ENCODE measurements at regions not wholly inside any gene's neighbourhood (a gene's known extent, or its start where the extent isn't known, plus 50 kb on each side); places are given as distances from the start of the nearest gene placed in this dataset.
"Not testable (repeated sequence)": the region's sequence is repeated elsewhere in the genome, so short reads cannot be mapped to it uniquely, and the experiment has no call there.

- DNase-seq = no peak
Observed at GRCh38 chr7:55304018-55304762, 60.9 kb upstream of the LANCL2 start.

- no peak for DNase-seq
Observed at GRCh38 chr7:55305135-55305534, 60.0 kb upstream of the LANCL2 start.

- no peak for DNase-seq
Observed at GRCh38 chr7:55306331-55306730, 58.8 kb upstream of the LANCL2 start.

DNA sequence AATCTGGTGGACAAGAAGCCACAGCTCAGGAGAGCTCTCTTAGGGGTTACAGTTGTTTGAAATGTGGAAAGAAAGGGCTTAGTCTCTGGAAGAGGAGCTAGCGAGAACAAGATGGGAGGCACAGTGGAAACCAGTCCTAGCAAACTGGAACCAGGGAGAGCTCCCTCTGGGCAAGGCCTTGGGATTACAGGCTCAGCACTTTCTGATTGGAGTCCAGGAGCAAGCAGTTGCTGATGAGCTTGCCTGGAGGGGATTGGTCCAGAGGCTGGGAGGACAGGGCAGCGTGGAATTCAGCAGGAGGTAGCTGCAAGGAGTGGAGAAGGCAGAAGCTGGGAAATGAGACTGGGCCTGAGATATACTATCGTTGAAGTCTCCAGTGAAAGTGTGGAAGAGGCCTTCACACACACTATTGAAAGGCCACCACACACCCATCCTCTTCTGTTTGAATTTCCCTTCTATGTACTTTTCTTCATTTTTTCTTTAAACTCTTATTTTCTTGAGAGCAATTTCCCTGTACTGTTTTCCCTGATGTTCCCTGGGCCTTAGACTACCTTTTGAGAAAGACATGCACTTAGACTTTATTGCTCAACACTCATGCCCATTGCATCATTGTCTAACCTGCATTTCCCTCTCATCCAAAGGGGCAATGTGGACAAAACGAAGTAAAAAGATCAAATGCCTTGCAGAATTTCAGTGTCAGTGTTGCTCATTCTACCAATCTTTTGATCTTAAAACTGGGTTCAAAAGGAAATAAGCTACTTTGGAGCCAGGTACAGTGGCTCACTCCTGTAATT, 57.8 kb upstream of the LANCL2 start:
- DNase-seq = no peak

- no peak for DNase-seq
Observed at GRCh38 chr7:55308186-55308929, 56.8 kb upstream of the LANCL2 start.

DNA sequence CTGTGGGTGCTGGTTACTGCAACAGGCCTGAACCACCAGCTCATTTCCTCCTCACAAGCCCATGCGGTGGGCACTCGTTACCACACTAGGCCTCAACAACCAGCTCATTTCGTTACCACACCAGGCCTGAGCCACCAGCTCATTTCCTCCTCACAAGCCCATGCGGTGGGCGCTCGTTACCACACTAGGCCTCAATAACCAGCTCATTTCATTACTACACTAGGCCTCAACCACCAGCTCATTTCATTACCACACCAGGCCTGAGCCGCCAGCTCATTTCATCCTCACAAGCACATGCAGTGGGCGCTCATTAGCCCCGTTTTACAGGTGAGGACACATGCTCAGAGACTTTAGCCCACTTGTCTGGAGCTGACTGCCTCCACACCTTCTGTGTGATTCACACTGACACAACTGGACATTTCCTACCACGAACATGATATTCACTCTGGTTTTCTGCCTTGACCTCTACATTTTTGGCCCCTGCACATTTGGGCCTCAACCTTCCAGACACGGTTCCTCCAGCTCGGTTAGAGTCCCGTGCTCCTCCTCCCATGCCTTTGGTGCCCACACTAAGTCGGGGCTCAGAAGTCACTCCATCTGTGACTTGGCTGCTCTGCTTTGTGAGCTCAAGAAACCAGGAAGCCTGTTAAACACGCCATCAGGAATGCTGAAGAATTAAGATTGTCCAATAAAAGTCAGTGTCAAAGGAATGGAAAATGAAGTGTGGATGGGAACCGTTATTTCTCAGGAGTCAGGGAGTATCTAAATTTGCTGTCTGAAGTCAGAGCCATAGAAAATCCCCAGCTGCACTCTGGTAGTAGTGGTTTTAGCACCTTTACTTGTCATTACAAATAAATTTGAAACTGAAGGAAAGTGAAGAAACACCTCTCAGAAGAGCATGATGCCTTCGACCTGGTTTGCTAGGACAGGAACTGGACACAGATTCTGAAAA, 55.8 kb upstream of the LANCL2 start:
- DNase-seq = no peak

DNA sequence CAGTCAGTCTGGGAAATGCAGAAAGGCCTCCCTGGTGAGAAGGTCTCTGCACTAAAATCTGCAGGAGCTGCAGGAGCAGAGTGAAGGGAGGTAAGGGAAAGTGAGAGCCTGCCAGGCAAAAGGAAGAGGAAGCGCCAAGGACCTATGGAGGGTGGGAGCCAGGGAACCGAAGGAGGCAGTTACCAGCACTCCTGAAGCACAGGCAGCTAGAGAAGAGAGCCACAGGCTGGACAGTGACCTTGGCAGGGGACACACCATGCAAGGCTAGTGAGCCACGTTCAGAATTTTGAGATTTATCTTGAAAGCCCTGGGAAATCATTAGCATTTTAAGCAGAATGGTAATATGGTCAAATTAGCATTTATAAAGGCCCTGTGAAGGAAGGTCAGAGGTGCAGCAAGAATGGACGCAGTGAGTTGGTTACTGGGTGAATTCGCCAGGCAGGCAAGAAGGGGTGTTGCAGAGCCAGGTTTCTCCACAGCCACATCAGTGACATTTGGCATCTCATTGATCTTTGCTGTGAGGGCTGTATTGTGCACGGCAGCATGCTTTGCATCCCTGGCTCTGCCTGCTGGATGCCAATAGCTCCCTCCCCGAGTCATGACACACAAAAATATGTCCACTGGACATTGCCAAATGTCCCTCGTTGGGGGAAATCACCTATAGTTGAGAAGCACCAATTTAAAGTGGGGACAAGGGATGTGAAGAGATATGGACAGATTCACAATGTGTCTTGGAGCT, 54.7 kb upstream of the LANCL2 start:
- no peak for DNase-seq

GRCh38 chr7:55311892-55312291, 53.2 kb upstream of the LANCL2 start:
- not testable (repeated sequence) for DNase-seq

- DNase-seq = not testable (repeated sequence)
Observed at GRCh38 chr7:55313671-55314070, 51.5 kb upstream of the LANCL2 start.

DNA sequence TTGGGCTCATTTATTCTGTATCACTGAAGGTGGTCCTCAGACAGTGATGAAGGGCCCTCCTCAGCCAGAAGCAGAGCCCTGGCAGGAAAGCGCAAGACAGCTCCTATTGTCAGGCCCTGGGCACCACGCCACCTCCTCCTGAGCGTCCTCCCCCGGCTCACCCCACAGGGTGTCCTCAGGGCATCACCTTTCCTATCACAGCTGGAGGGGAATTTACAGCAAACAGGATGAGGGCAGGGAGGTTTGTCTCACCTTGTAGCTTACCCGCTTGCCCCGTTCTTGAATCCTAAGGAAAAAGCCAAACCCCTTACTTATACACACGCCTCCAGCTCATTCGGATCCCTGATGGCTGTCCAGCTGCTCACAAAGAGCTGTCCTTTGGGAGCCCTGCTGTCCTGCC, 50.2 kb upstream of the LANCL2 start:
- no peak for DNase-seq

All from NCI-H2227 treated with DMSO at 0.1 percent for 48 hours (cell line).